HG02798 (cell line): ENCODE measurements at regions not wholly inside any gene's neighbourhood (a gene's known extent, or its start where the extent isn't known, plus 50 kb on each side); places are given as distances from the start of the nearest gene placed in this dataset.

Source experiments
- ATAC-seq: cut with Tn5 transposase; IDR thresholded peaks from one replicate; pipeline ENCODE4 v1.9.1; 2021; ENCODE audit warnings: mild to moderate bottlenecking; ENCODE audit not compliant: unreplicated experiment, poor library complexity

DNA sequence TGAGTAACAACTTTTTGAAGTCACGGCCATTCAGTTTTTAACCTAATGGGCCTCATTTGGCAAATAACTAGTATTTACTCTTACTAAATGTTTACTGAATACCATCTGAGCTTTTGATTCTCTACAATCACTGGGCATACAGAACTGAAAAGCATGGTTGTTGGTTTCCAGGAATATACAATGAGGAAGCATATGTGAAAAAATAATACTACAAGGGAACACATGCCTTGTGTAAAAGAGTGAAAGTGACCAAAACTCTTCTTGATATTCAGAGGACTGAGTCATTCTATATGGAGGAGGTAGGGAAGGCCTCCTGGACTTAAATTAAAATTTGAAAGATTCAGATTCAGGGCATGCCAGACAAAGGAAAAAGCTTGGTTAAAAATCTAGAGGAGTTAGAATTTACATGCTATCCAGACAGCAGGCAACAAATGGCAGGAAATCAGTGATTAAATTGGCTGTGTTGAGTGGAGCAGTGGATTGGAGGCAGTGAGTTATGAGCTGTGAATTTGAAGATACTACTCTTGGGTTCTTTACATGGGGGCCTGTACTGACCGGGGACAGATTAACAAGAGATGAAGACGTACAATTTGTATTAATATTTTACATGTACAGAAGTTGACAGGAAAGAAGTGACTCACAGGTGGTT, 53.6 kb upstream of the NRXN1 start:
- no peak for ATAC-seq

- no peak for ATAC-seq
These were observed 52.8 kb upstream of the NRXN1 start for GRCh38 chr2:51084750-51085149.
